DND-41 (cell line): ENCODE measurements at regions not wholly inside any gene's neighbourhood (a gene's known extent, or its start where the extent isn't known, plus 50 kb on each side); places are given as distances from the start of the nearest gene placed in this dataset.

ENCODE experiments used
- EZH2 ChIP-seq: IDR thresholded peaks from 3 replicates; pipeline ENCODE4 v1.6.1; 2012; ENCODE audit warnings: borderline replicate concordance, low read depth, mild to moderate bottlenecking, moderate library complexity, low read length, inconsistent platforms; ENCODE audit not compliant: severe bottlenecking
- TF ChIP-seq, protein P1 (sequence below): IDR thresholded peaks from 2 replicates; pipeline ENCODE4 v1.5.1; 2012; ENCODE audit warnings: borderline replicate concordance, low read length, moderate library complexity, mild to moderate bottlenecking; ENCODE audit not compliant: poor library complexity, severe bottlenecking; ENCODE audit errors: extremely low read depth

GRCh38 chr4:42328978-42329377, 68.3 kb upstream of the SHISA3 start:
- TF ChIP-seq, protein P1, sequence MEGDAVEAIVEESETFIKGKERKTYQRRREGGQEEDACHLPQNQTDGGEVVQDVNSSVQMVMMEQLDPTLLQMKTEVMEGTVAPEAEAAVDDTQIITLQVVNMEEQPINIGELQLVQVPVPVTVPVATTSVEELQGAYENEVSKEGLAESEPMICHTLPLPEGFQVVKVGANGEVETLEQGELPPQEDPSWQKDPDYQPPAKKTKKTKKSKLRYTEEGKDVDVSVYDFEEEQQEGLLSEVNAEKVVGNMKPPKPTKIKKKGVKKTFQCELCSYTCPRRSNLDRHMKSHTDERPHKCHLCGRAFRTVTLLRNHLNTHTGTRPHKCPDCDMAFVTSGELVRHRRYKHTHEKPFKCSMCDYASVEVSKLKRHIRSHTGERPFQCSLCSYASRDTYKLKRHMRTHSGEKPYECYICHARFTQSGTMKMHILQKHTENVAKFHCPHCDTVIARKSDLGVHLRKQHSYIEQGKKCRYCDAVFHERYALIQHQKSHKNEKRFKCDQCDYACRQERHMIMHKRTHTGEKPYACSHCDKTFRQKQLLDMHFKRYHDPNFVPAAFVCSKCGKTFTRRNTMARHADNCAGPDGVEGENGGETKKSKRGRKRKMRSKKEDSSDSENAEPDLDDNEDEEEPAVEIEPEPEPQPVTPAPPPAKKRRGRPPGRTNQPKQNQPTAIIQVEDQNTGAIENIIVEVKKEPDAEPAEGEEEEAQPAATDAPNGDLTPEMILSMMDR, result no peak
- TF ChIP-seq EZH2, result no peak
